ENCODE measurements at regions not wholly inside any gene's neighbourhood (a gene's known extent, or its start where the extent isn't known, plus 50 kb on each side); places are given as distances from the start of the nearest gene placed in this dataset.

- no peak for TF ChIP-seq CTCF (IDR thresholded peaks at IDR 0.05; ENCODE audit: extremely low read depth, insufficient read depth, missing control alignments)
- DNase-seq (ENCODE audit: low spot score): no peak
- in situ Hi-C loops (cut with MboI; ENCODE audit: low pct_unique_long_range_greater_than_20kb, low sequenced_read_pairs, unreplicated experiment): no loop called here
Measured at GRCh38 chr12:97912943-97913342, 450.3 kb downstream of the RMST start.

- in situ Hi-C loops (cut with MboI; ENCODE audit: low pct_unique_long_range_greater_than_20kb, low sequenced_read_pairs, unreplicated experiment): no loop called here
- DNase-seq (ENCODE audit: low spot score): no peak
- no peak for TF ChIP-seq CTCF (IDR thresholded peaks at IDR 0.05; ENCODE audit: extremely low read depth, insufficient read depth, missing control alignments)
Measured at GRCh38 chr12:97921979-97922722, 459.5 kb downstream of the RMST start.

GRCh38 chr12:97923546-97923945, 460.9 kb downstream of the RMST start:
- no peak for TF ChIP-seq CTCF (IDR thresholded peaks at IDR 0.05; ENCODE audit: extremely low read depth, insufficient read depth, missing control alignments)
- in situ Hi-C loops (cut with MboI; ENCODE audit: low pct_unique_long_range_greater_than_20kb, low sequenced_read_pairs, unreplicated experiment): no loop called here
- DNase-seq (ENCODE audit: low spot score): no peak

- no peak for DNase-seq (ENCODE audit: low spot score)
- no peak for TF ChIP-seq CTCF (IDR thresholded peaks at IDR 0.05; ENCODE audit: extremely low read depth, insufficient read depth, missing control alignments)
- in situ Hi-C loops (cut with MboI; ENCODE audit: low pct_unique_long_range_greater_than_20kb, low sequenced_read_pairs, unreplicated experiment): no loop called here
Measured at GRCh38 chr12:97924122-97924521, 461.5 kb downstream of the RMST start.

- in situ Hi-C loops (cut with MboI; ENCODE audit: low pct_unique_long_range_greater_than_20kb, low sequenced_read_pairs, unreplicated experiment): no loop called here
- TF ChIP-seq CTCF (IDR thresholded peaks at IDR 0.05; ENCODE audit: extremely low read depth, insufficient read depth, missing control alignments): no peak
Measured at GRCh38 chr12:97927977-97928376, 465.4 kb downstream of the RMST start.

GRCh38 chr12:97936165-97936564, 473.6 kb downstream of the RMST start:
- no peak for DNase-seq (ENCODE audit: low spot score)
- TF ChIP-seq CTCF (IDR thresholded peaks at IDR 0.05; ENCODE audit: extremely low read depth, insufficient read depth, missing control alignments): no peak
- in situ Hi-C loops (cut with MboI; ENCODE audit: low pct_unique_long_range_greater_than_20kb, low sequenced_read_pairs, unreplicated experiment): no loop called here

More at GRCh38 chr12:97927977-97928376, 465.4 kb downstream of the RMST start:
- no peak for DNase-seq (ENCODE audit: low spot score)

Data from GM13977 (cell line).